GM12878 (cell line): ENCODE measurements at regions not wholly inside any gene's neighbourhood (a gene's known extent, or its start where the extent isn't known, plus 50 kb on each side); places are given as distances from the start of the nearest gene placed in this dataset.

Experiments
- ATAC-seq: fragments of 200-7000 bp; cut with Tn5 transposase; 3 replicates; pipeline ENCODE4 v1.9.1; 2020; ENCODE audit warnings: mild to moderate bottlenecking, moderate library complexity
- BruUV-seq: library from RNA; stranded (reverse); fragments of 400-500 nt; replicated peaks from 2 replicates; lab custom pipeline; 2021; lab: Mats Ljungman, UMichigan
- CTCF ChIA-PET: fragments of 300-600 bp; sonication (Branson Sonifier 250); formaldehyde crosslinking; extraction: SDS; loops from one replicate; lab custom pipeline; 2021; ENCODE audit warnings: inconsistent platforms; lab: Yijun Ruan, JAX
- POLR2A ChIA-PET: fragments of 350-600 bp; formaldehyde crosslinking; extraction: SDS; loops from one replicate; lab custom pipeline; 2021; ENCODE audit warnings: inconsistent platforms; lab: Charles Lee
- RAD21 ChIA-PET: fragments of 300-600 bp; sonication (Branson Sonifier 250); formaldehyde crosslinking; loops from one replicate; lab custom pipeline; 2023; ENCODE audit warnings: antibody characterized with exemption; ENCODE audit not compliant: unreplicated experiment; lab: Charles Lee
- SMC1A ChIA-PET: fragments of 300-600 bp; sonication (Branson Sonifier 250); formaldehyde crosslinking; loops from one replicate; lab custom pipeline; 2023; ENCODE audit not compliant: unreplicated experiment, uncharacterized antibody; lab: Charles Lee
- DNase-seq: peaks from one replicate; pipeline ENCODE4 v3.0.0-alpha.2; 2011; ENCODE audit warnings: low read depth, low spot score
- FAIRE-seq: peaks from 3 replicates; lab custom pipeline; 2011; peaks lifted over from hg19 to GRCh38; lab: Jason Lieb, UNC
- H2AFZ ChIP-seq: 2 replicates; pipeline ENCODE4 v1.6.0; 2011; ENCODE audit warnings: low read depth, low read length, control low read depth; ENCODE audit not compliant: control insufficient read depth
- H3K27ac ChIP-seq: 2 replicates; pipeline ENCODE4 v1.5.1; 2011; ENCODE audit warnings: control low read depth; ENCODE audit not compliant: control insufficient read depth, insufficient read depth
- H3K27me3 ChIP-seq, 2 experiments: replicated peaks in 1 of 2; 2 replicates each; pipeline versions ENCODE4 v1.6.0 to v1.6.1; 2011; ENCODE audit warnings: low read length in 1 of 2; ENCODE audit not compliant: control insufficient read depth in 2 of 2, insufficient read depth in 2 of 2
- H3K36me3 ChIP-seq, 2 experiments: 2 replicates each; pipeline ENCODE4 v1.5.1; 2011; ENCODE audit warnings: low read length in 1 of 2; ENCODE audit not compliant: control insufficient read depth in 2 of 2, insufficient read depth in 2 of 2
- H3K4me1 ChIP-seq: 2 replicates; pipeline ENCODE4 v1.6.1; 2011; ENCODE audit warnings: mild to moderate bottlenecking, low read length, moderate library complexity, mixed read lengths; ENCODE audit not compliant: control insufficient read depth, insufficient read depth
- H3K4me2 ChIP-seq: 2 replicates; pipeline ENCODE4 v1.6.0; 2011; ENCODE audit warnings: control low read depth; ENCODE audit not compliant: control insufficient read depth, insufficient read depth
- H3K4me3 ChIP-seq: fragments of 200-600 bp; sonication (generic); 2 replicates; pipeline ENCODE4 v1.5.1; 2016
- H3K79me2 ChIP-seq: 2 replicates; pipeline ENCODE4 v1.6.0; 2011; ENCODE audit warnings: low read length; ENCODE audit not compliant: control insufficient read depth, insufficient read depth
- H3K9ac ChIP-seq: 2 replicates; pipeline ENCODE4 v1.8.0; 2011; ENCODE audit warnings: low read length, control low read depth, mixed read lengths; ENCODE audit not compliant: control insufficient read depth, insufficient read depth
- H3K9me3 ChIP-seq: replicated peaks from 3 replicates; pipeline ENCODE4 v1.5.1; 2011; ENCODE audit warnings: mild to moderate bottlenecking, low read length; ENCODE audit not compliant: control insufficient read depth, insufficient read depth
- H4K20me1 ChIP-seq: 2 replicates; pipeline ENCODE4 v1.6.0; 2011; ENCODE audit not compliant: control insufficient read depth, insufficient read depth
- BACH1 ChIP-seq: fragments of 450-650 bp; IDR thresholded peaks from 2 replicates; pipeline ENCODE4 v1.6.1; 2017; ENCODE audit warnings: mild to moderate bottlenecking, borderline replicate concordance
- NR2C2 ChIP-seq: IDR thresholded peaks from 2 replicates; pipeline ENCODE4 v1.6.1; 2011; ENCODE audit warnings: borderline replicate concordance, low read depth; ENCODE audit not compliant: control insufficient read depth, insufficient read length
- SMAD5 ChIP-seq: IDR thresholded peaks from 2 replicates; pipeline ENCODE4 v1.6.1; 2016; ENCODE audit warnings: antibody characterized with exemption, low read depth
- SREBF1 ChIP-seq: IDR thresholded peaks from 2 replicates; pipeline ENCODE4 v1.6.1; 2012; ENCODE audit warnings: mild to moderate bottlenecking, low read length
- TBL1XR1 ChIP-seq: IDR thresholded peaks from 2 replicates; pipeline ENCODE4 v1.6.1; 2012; ENCODE audit warnings: low read depth, low read length, improper control_type of control experiment
- WRNIP1 ChIP-seq: IDR thresholded peaks from 2 replicates; pipeline ENCODE4 v1.6.1; 2011; ENCODE audit warnings: low read depth, low read length, improper control_type of control experiment, borderline replicate concordance
- ZZZ3 ChIP-seq: IDR thresholded peaks from 2 replicates; pipeline ENCODE4 v1.6.1; 2011; ENCODE audit warnings: low read depth; ENCODE audit not compliant: control insufficient read depth, insufficient read length
- WGBS: methylation state at CpG from one replicate; pipeline ENCODE4 v1.1.6; 2016; ENCODE audit warnings: low lambda C conversion rate; ENCODE audit not compliant: insufficient replicate concordance, insufficient coverage; ENCODE audit errors: missing lambda C conversion rate; 5-methylcytosine and 5-hydroxymethylcytosine counted together
- in situ Hi-C: fragments of 300-500 bp; cut with MboI; formaldehyde crosslinking; loops from 9 replicates; pipeline ENCODE4 v1.14.3; 2018; ENCODE audit warnings: mixed read lengths
- intact Hi-C: fragments of 100-400 bp; cut with micrococcal nuclease; formaldehyde crosslinking; loops from one replicate; pipeline ENCODE4 v1.14.2; 2022; ENCODE audit not compliant: unreplicated experiment
- TF ChIP-seq, protein P1 (sequence below): fragments of 450-650 bp; IDR thresholded peaks from 2 replicates; pipeline ENCODE4 v1.6.1; 2017; ENCODE audit warnings: mild to moderate bottlenecking, moderate library complexity
- TF ChIP-seq, protein P2 (sequence below): fragments of 150-350 bp; IDR thresholded peaks from 2 replicates; pipeline ENCODE4 v1.6.1; 2016; ENCODE audit warnings: low read depth, low read length
- TF ChIP-seq, protein P3 (sequence below): fragments of 150-350 bp; IDR thresholded peaks from 2 replicates; pipeline ENCODE4 v1.6.1; 2014; ENCODE audit warnings: mild to moderate bottlenecking, low read depth, low read length

DNA sequence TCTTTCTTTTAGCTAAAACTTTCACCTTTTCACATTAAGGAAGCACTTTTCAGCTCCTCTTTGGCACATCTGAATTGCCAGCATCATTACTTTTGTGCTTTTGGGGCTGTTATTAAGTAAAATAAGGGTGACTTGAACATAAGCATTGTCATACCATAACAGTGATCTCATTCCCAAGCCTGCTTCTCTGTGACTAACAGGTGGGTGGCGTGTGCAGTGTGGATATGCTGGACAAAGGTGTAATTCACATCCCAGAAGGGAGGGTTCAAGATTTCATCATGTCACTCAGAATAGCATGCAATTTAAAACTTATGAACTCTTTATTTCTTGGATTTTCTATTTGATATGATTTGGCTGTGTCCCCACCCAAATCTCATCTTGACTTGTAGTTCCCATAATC lies 517.4 kb upstream of the MKI67 start:
- intact Hi-C loops, result no loop called here
- no peak for ATAC-seq

More for the DNA sequence above, 517.4 kb upstream of the MKI67 start:
- no peaks in the 10 kb centered on the region for H3K4me1 ChIP-seq
- BruUV-seq, result no TSS peak
- H3K27me3 ChIP-seq, result no peaks in the 10 kb centered on the region
- ChIA-PET POLR2A (no interaction called here), RAD21 (no interaction called here), CTCF (no interaction called here), SMC1A (interaction anchor here (0.7 to 1.1 kb wide), 2 partner anchors 9 to 11 kb away, joined by 3 read pairs; no protein-coding TSS in a partner anchor)
- WGBS, result 4% methylated on average over 1 of the region's 1 CpG
- H3K36me3 ChIP-seq, result no peaks in the 10 kb centered on the region
- in situ Hi-C loops, result no loop called here
- no peak overlapping the region for H3K27ac ChIP-seq
- TF ChIP-seq NR2C2 (no peak), WRNIP1 (no peak), ZZZ3 (no peak), SMAD5 (no peak), SREBF1 (no peak), TBL1XR1 (no peak), BACH1 (no peak)
- TF ChIP-seq, protein P1, sequence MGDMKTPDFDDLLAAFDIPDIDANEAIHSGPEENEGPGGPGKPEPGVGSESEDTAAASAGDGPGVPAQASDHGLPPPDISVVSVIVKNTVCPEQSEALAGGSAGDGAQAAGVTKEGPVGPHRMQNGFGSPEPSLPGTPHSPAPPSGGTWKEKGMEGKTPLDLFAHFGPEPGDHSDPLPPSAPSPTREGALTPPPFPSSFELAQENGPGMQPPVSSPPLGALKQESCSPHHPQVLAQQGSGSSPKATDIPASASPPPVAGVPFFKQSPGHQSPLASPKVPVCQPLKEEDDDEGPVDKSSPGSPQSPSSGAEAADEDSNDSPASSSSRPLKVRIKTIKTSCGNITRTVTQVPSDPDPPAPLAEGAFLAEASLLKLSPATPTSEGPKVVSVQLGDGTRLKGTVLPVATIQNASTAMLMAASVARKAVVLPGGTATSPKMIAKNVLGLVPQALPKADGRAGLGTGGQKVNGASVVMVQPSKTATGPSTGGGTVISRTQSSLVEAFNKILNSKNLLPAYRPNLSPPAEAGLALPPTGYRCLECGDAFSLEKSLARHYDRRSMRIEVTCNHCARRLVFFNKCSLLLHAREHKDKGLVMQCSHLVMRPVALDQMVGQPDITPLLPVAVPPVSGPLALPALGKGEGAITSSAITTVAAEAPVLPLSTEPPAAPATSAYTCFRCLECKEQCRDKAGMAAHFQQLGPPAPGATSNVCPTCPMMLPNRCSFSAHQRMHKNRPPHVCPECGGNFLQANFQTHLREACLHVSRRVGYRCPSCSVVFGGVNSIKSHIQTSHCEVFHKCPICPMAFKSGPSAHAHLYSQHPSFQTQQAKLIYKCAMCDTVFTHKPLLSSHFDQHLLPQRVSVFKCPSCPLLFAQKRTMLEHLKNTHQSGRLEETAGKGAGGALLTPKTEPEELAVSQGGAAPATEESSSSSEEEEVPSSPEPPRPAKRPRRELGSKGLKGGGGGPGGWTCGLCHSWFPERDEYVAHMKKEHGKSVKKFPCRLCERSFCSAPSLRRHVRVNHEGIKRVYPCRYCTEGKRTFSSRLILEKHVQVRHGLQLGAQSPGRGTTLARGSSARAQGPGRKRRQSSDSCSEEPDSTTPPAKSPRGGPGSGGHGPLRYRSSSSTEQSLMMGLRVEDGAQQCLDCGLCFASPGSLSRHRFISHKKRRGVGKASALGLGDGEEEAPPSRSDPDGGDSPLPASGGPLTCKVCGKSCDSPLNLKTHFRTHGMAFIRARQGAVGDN, result no peak
- TF ChIP-seq, protein P2, sequence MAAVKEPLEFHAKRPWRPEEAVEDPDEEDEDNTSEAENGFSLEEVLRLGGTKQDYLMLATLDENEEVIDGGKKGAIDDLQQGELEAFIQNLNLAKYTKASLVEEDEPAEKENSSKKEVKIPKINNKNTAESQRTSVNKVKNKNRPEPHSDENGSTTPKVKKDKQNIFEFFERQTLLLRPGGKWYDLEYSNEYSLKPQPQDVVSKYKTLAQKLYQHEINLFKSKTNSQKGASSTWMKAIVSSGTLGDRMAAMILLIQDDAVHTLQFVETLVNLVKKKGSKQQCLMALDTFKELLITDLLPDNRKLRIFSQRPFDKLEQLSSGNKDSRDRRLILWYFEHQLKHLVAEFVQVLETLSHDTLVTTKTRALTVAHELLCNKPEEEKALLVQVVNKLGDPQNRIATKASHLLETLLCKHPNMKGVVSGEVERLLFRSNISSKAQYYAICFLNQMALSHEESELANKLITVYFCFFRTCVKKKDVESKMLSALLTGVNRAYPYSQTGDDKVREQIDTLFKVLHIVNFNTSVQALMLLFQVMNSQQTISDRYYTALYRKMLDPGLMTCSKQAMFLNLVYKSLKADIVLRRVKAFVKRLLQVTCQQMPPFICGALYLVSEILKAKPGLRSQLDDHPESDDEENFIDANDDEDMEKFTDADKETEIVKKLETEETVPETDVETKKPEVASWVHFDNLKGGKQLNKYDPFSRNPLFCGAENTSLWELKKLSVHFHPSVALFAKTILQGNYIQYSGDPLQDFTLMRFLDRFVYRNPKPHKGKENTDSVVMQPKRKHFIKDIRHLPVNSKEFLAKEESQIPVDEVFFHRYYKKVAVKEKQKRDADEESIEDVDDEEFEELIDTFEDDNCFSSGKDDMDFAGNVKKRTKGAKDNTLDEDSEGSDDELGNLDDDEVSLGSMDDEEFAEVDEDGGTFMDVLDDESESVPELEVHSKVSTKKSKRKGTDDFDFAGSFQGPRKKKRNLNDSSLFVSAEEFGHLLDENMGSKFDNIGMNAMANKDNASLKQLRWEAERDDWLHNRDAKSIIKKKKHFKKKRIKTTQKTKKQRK, result no peak
- TF ChIP-seq, protein P3, sequence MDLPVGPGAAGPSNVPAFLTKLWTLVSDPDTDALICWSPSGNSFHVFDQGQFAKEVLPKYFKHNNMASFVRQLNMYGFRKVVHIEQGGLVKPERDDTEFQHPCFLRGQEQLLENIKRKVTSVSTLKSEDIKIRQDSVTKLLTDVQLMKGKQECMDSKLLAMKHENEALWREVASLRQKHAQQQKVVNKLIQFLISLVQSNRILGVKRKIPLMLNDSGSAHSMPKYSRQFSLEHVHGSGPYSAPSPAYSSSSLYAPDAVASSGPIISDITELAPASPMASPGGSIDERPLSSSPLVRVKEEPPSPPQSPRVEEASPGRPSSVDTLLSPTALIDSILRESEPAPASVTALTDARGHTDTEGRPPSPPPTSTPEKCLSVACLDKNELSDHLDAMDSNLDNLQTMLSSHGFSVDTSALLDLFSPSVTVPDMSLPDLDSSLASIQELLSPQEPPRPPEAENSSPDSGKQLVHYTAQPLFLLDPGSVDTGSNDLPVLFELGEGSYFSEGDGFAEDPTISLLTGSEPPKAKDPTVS, result no peak
- H3K4me2 ChIP-seq, result no peak overlapping the region
- DNase-seq (no peak), FAIRE-seq (no peak)
- no peaks in the 10 kb centered on the region for H3K9me3 ChIP-seq
- no peaks in the 10 kb centered on the region for H4K20me1 ChIP-seq
- no peaks in the 10 kb centered on the region for H3K79me2 ChIP-seq
- H3K4me3 ChIP-seq, result no peak overlapping the region
- no peak overlapping the region for H3K9ac ChIP-seq
- H2AFZ ChIP-seq, result no peak overlapping the region
